ENCODE measurements at regions not wholly inside any gene's neighbourhood (a gene's known extent, or its start where the extent isn't known, plus 50 kb on each side); places are given as distances from the start of the nearest gene placed in this dataset.

- no peak for TF ChIP-seq SIN3A (IDR thresholded peaks at IDR 0.05; ENCODE audit: borderline replicate concordance, insufficient read depth, low read length)
- TF ChIP-seq TAF1 (IDR thresholded peaks at IDR 0.05; ENCODE audit: borderline replicate concordance, insufficient read depth, low read length): no peak
- TF ChIP-seq POLR2AphosphoS5 (IDR thresholded peaks at IDR 0.05; ENCODE audit: low read depth, low read length): no peak
- TF ChIP-seq REST (IDR thresholded peaks at IDR 0.05; ENCODE audit: insufficient read depth in 1 of 2, low read depth in 2 of 2, low read length in 2 of 2): no peak
- no peak for TF ChIP-seq FOXP2 (optimal IDR thresholded peaks at IDR 0.05; ENCODE audit: borderline replicate concordance, extremely low read depth, extremely low read length, insufficient read depth)
Measured at GRCh38 chr1:226806988-226807387, 63.4 kb upstream of the PSEN2 start.

Measured in PFSK-1 (cell line).